ENCODE measurements at regions not wholly inside any gene's neighbourhood (a gene's known extent, or its start where the extent isn't known, plus 50 kb on each side); places are given as distances from the start of the nearest gene placed in this dataset.

DNA sequence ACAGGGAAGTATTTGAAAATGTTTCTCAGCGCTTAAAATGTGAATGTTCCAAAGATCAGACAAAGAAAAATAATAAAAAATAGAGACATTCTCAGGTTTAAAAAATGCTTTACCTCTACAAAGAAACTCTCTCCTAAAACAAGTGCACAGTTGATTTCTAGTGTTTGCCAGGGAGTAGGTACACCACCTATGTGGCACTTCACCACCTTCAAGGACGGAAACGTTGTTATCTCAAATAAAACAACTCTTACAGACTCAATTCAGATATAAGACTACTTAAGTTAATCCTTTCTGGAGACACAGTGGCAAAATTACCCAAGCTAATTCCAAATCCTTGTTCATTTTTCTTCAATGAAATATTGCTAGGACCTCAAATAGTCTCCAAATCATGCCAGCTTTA is 286.4 kb upstream of the ISL1 start:
- H3K4me3 ChIP-seq = no peak overlapping the region
- H3K9me3 ChIP-seq = no peaks in the 10 kb centered on the region
- H3K27me3 ChIP-seq = no peaks in the 10 kb centered on the region
- H3K4me1 ChIP-seq = no peaks in the 10 kb centered on the region
- intact Hi-C loops (cut with DNase I; ENCODE audit: low total_unique reads) = no loop called here
- DNase-seq = no peak
- TF ChIP-seq, protein P1, sequence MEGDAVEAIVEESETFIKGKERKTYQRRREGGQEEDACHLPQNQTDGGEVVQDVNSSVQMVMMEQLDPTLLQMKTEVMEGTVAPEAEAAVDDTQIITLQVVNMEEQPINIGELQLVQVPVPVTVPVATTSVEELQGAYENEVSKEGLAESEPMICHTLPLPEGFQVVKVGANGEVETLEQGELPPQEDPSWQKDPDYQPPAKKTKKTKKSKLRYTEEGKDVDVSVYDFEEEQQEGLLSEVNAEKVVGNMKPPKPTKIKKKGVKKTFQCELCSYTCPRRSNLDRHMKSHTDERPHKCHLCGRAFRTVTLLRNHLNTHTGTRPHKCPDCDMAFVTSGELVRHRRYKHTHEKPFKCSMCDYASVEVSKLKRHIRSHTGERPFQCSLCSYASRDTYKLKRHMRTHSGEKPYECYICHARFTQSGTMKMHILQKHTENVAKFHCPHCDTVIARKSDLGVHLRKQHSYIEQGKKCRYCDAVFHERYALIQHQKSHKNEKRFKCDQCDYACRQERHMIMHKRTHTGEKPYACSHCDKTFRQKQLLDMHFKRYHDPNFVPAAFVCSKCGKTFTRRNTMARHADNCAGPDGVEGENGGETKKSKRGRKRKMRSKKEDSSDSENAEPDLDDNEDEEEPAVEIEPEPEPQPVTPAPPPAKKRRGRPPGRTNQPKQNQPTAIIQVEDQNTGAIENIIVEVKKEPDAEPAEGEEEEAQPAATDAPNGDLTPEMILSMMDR (IDR thresholded peaks at IDR 0.05) = no peak
- no peak for TF ChIP-seq POLR2A (IDR thresholded peaks at IDR 0.05)
- no peak overlapping the region for H3K27ac ChIP-seq
- no peaks in the 10 kb centered on the region for H3K36me3 ChIP-seq

GRCh38 chr5:51099173-51099853 is 283.9 kb upstream of the ISL1 start:
- Histone ChIP-seq H3K27me3 (no peaks in the 10 kb centered on the region), H3K4me3 (no peak overlapping the region), H3K4me1 (no peaks in the 10 kb centered on the region), H3K27ac (no peak overlapping the region), H3K9me3 (no peaks in the 10 kb centered on the region), H3K36me3 (no peaks in the 10 kb centered on the region)
- no peak for DNase-seq
- TF ChIP-seq, protein P1 (IDR thresholded peaks at IDR 0.05) = no peak
- no peak for TF ChIP-seq POLR2A (IDR thresholded peaks at IDR 0.05)
- intact Hi-C loops (cut with DNase I; ENCODE audit: low total_unique reads) = no loop called here

GRCh38 chr5:51104556-51104955 is 278.7 kb upstream of the ISL1 start:
- DNase-seq = no peak
- no peaks in the 10 kb centered on the region for H3K9me3 ChIP-seq
- intact Hi-C loops (cut with DNase I; ENCODE audit: low total_unique reads) = no loop called here
- no peak overlapping the region for H3K27ac ChIP-seq
- H3K4me3 ChIP-seq = no peak overlapping the region
- H3K4me1 ChIP-seq = no peaks in the 10 kb centered on the region
- TF ChIP-seq, protein P1 (IDR thresholded peaks at IDR 0.05) = no peak
- TF ChIP-seq POLR2A (IDR thresholded peaks at IDR 0.05) = no peak
- no peaks in the 10 kb centered on the region for H3K27me3 ChIP-seq
- no peaks in the 10 kb centered on the region for H3K36me3 ChIP-seq

DNA sequence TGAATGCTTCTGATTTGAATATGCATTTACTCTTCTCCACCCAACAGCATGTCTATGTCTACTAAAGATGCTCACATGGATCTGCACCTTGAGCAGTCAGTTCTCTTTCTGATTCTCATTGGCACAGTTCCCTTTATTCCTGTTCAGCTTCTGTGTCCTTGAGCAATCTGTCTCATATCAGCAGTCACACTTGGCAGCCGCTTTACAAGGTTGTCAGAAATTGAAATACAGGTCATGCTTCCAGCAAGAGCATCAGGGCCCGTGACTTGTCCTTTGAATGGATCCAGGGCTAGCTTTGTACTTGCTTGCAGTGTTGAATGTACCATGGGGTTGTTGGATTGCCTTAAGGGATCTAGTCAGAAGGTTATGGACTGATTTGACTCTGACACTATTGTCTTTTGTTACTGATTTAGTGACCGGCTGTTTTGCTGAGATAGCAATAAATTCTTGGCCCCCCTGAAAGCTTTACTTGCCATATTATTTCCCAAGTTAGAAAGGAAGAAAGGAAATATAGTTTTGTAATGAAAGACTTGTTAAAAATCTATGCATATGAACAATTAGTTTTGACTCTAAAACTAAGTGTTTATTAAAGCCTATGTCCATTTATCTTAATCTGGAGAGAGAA is 273.4 kb upstream of the ISL1 start:
- Histone ChIP-seq H3K36me3 (no peaks in the 10 kb centered on the region), H3K27ac (no peak overlapping the region), H3K4me1 (no peaks in the 10 kb centered on the region), H3K9me3 (no peaks in the 10 kb centered on the region), H3K4me3 (no peak overlapping the region), H3K27me3 (no peaks in the 10 kb centered on the region)
- TF ChIP-seq, protein P1 (IDR thresholded peaks at IDR 0.05) = no peak
- TF ChIP-seq POLR2A (IDR thresholded peaks at IDR 0.05) = no peak
- intact Hi-C loops (cut with DNase I; ENCODE audit: low total_unique reads) = no loop called here
- no peak for DNase-seq

- no peaks in the 10 kb centered on the region for H3K36me3 ChIP-seq
- H3K9me3 ChIP-seq = no peaks in the 10 kb centered on the region
- no peak overlapping the region for H3K27ac ChIP-seq
- no peak overlapping the region for H3K4me3 ChIP-seq
- intact Hi-C loops (cut with DNase I; ENCODE audit: low total_unique reads) = no loop called here
- DNase-seq = no peak
- no peaks in the 10 kb centered on the region for H3K4me1 ChIP-seq
- TF ChIP-seq, protein P1 (IDR thresholded peaks at IDR 0.05) = no peak
- TF ChIP-seq POLR2A (IDR thresholded peaks at IDR 0.05) = no peak
- no peaks in the 10 kb centered on the region for H3K27me3 ChIP-seq
These were observed 252.0 kb upstream of the ISL1 start for GRCh38 chr5:51131266-51131665.

Data from uterus (tissue), 3 donors.